Coronary artery (tissue), 2 donors: ENCODE measurements at regions not wholly inside any gene's neighbourhood (a gene's known extent, or its start where the extent isn't known, plus 50 kb on each side); places are given as distances from the start of the nearest gene placed in this dataset.

ENCODE experiments used
- DNase-seq: peaks from one replicate; pipeline ENCODE4 v3.0.0-alpha.2; 2017; ENCODE audit warnings: low spot score
- H3K27ac ChIP-seq, 2 donors: fragments of 200-600 bp; sonication (generic); one replicate each; pipeline ENCODE4 v1.5.1; 2016 to 2019
- H3K4me3 ChIP-seq: fragments of 200-600 bp; sonication (generic); 2 replicates; pipeline ENCODE4 v1.5.1; 2016; ENCODE audit warnings: mild to moderate bottlenecking, moderate library complexity
- CTCF ChIP-seq: fragments of 200-600 bp; sonication (generic); IDR thresholded peaks from one replicate; pipeline ENCODE4 v1.5.1; 2019; ENCODE audit warnings: antibody characterized with exemption

GRCh38 chr13:62205273-62205672 lies 789.6 kb upstream of the PCDH20 start:
- Histone ChIP-seq H3K27ac (no peak overlapping the region), H3K4me3 (no peak overlapping the region)
- TF ChIP-seq CTCF = no peak
- no peak for DNase-seq

GRCh38 chr13:62194371-62194770 lies 778.7 kb upstream of the PCDH20 start:
- no peak for DNase-seq
- Histone ChIP-seq H3K27ac (no peak overlapping the region), H3K4me3 (no peak overlapping the region)
- TF ChIP-seq CTCF = no peak

- Histone ChIP-seq H3K27ac (no peak overlapping the region), H3K4me3 (no peak overlapping the region)
- TF ChIP-seq CTCF = no peak
- no peak for DNase-seq
Measured at GRCh38 chr13:62193919-62194318, 778.3 kb upstream of the PCDH20 start.

- no peak overlapping the region for H3K27ac ChIP-seq
- TF ChIP-seq CTCF = no peak
- H3K4me3 ChIP-seq = no peak overlapping the region
- DNase-seq = no peak
Measured at GRCh38 chr13:62185631-62186255, 770.1 kb upstream of the PCDH20 start.

- DNase-seq = no peak
- Histone ChIP-seq H3K27ac (no peak overlapping the region), H3K4me3 (no peak overlapping the region)
- TF ChIP-seq CTCF = no peak
Measured at GRCh38 chr13:62176051-62176450, 760.4 kb upstream of the PCDH20 start.

GRCh38 chr13:62173958-62174357 lies 758.3 kb upstream of the PCDH20 start:
- H3K27ac ChIP-seq = no peak overlapping the region
- no peak overlapping the region for H3K4me3 ChIP-seq
- DNase-seq = no peak
- no peak for TF ChIP-seq CTCF

GRCh38 chr13:62171697-62172096 lies 756.0 kb upstream of the PCDH20 start:
- no peak overlapping the region for H3K4me3 ChIP-seq
- DNase-seq = no peak
- no peak for TF ChIP-seq CTCF
- no peak overlapping the region for H3K27ac ChIP-seq
